Loucy (cell line): ENCODE measurements at regions not wholly inside any gene's neighbourhood (a gene's known extent, or its start where the extent isn't known, plus 50 kb on each side); places are given as distances from the start of the nearest gene placed in this dataset.
"Not testable (repeated sequence)": the region's sequence is repeated elsewhere in the genome, so short reads cannot be mapped to it uniquely, and the experiment has no call there.

Experiments used
- CTCF ChIP-seq: fragments of 200-600 bp; sonication (generic); conservative IDR thresholded peaks from 2 replicates; pipeline ENCODE4 v1.5.1; 2014; ENCODE audit warnings: mild to moderate bottlenecking, antibody characterized with exemption, low read length
- EZH2phosphoT487 ChIP-seq: fragments of 200-600 bp; IDR thresholded peaks from 2 replicates; pipeline ENCODE4 v1.6.1; 2018; ENCODE audit warnings: antibody characterized with exemption, mild to moderate bottlenecking, moderate library complexity, borderline replicate concordance

GRCh38 chr13:68892596-68892995 is 1215.0 kb upstream of the ATXN8OS start:
- TF ChIP-seq CTCF, EZH2phosphoT487: not testable (repeated sequence)
